Progenitor cell of endocrine pancreas (in vitro differentiated cells): ENCODE measurements at regions not wholly inside any gene's neighbourhood (a gene's known extent, or its start where the extent isn't known, plus 50 kb on each side); places are given as distances from the start of the nearest gene placed in this dataset.
A peak's percentile ranks its signal among the peaks of the same experiment; 100 is the strongest.

Experiments
- DNase-seq: peaks from one replicate; pipeline ENCODE4 v3.0.0; 2021; ENCODE audit warnings: low spot score; ENCODE audit not compliant: unreplicated experiment
- H3K27ac Mint-ChIP-seq: 2 replicates; pipeline ENCODE4 v1.8.0; 2021; ENCODE audit warnings: mild to moderate bottlenecking, moderate library complexity, mixed read lengths
- H3K27me3 Mint-ChIP-seq: 2 replicates; pipeline ENCODE4 v1.8.0; 2021; ENCODE audit warnings: mixed read lengths
- H3K36me3 Mint-ChIP-seq: 2 replicates; pipeline ENCODE4 v1.8.0; 2022; ENCODE audit warnings: mixed read lengths; ENCODE audit not compliant: insufficient read depth
- H3K4me1 Mint-ChIP-seq: 2 replicates; pipeline ENCODE4 v1.8.0; 2021; ENCODE audit warnings: low read depth, mixed read lengths
- H3K4me3 Mint-ChIP-seq: 2 replicates; pipeline ENCODE4 v1.8.0; 2021; ENCODE audit warnings: low read depth, mild to moderate bottlenecking, moderate library complexity, mixed read lengths
- H3K9me3 Mint-ChIP-seq: 2 replicates; pipeline ENCODE4 v1.8.0; 2021; ENCODE audit warnings: low read depth, mixed read lengths
- CTCF ChIP-seq: fragments of 200-600 bp; sonication (generic); IDR thresholded peaks from one replicate; pipeline ENCODE4 v1.5.0; 2021; ENCODE audit warnings: antibody characterized with exemption, mild to moderate bottlenecking; ENCODE audit not compliant: unreplicated experiment

- peaks cover 9% of the 10 kb centered on the region for H3K27me3 Mint-ChIP-seq
- no peak for DNase-seq
- H3K4me1 Mint-ChIP-seq = peaks cover 12% of the 10 kb centered on the region
- no peak overlapping the region for H3K27ac Mint-ChIP-seq
- H3K9me3 Mint-ChIP-seq = peaks cover 6% of the 10 kb centered on the region
- no peaks in the 10 kb centered on the region for H3K36me3 Mint-ChIP-seq
- no peak for TF ChIP-seq CTCF
- H3K4me3 Mint-ChIP-seq = no peak overlapping the region
These were observed 202.4 kb upstream of the CDH4 start for GRCh38 chr20:61049684-61050083.

GRCh38 chr20:61050336-61050890, 201.6 kb upstream of the CDH4 start:
- peaks cover 6% of the 10 kb centered on the region for H3K9me3 Mint-ChIP-seq
- peaks cover 9% of the 10 kb centered on the region for H3K27me3 Mint-ChIP-seq
- peaks cover 12% of the 10 kb centered on the region for H3K4me1 Mint-ChIP-seq
- H3K36me3 Mint-ChIP-seq = no peaks in the 10 kb centered on the region
- DNase-seq = no peak
- no peak overlapping the region for H3K4me3 Mint-ChIP-seq
- no peak overlapping the region for H3K27ac Mint-ChIP-seq
- no peak for TF ChIP-seq CTCF

GRCh38 chr20:61052195-61052750, 199.8 kb upstream of the CDH4 start:
- Mint-ChIP-seq H3K4me3 (no peak overlapping the region), H3K9me3 (peaks cover 6% of the 10 kb centered on the region)

GRCh38 chr20:61052776-61053442, 199.2 kb upstream of the CDH4 start:
- H3K36me3 Mint-ChIP-seq = no peaks in the 10 kb centered on the region
- H3K9me3 Mint-ChIP-seq = peaks cover 6% of the 10 kb centered on the region
- DNase-seq = no peak
- H3K27me3 Mint-ChIP-seq = peaks cover 11% of the 10 kb centered on the region
- peaks cover 12% of the 10 kb centered on the region for H3K4me1 Mint-ChIP-seq
- no peak for TF ChIP-seq CTCF
- H3K27ac Mint-ChIP-seq = no peak overlapping the region
- no peak overlapping the region for H3K4me3 Mint-ChIP-seq

More at GRCh38 chr20:61052195-61052750, 199.8 kb upstream of the CDH4 start:
- no peak for DNase-seq
- peaks cover 12% of the 10 kb centered on the region for H3K4me1 Mint-ChIP-seq
- no peaks in the 10 kb centered on the region for H3K36me3 Mint-ChIP-seq
- TF ChIP-seq CTCF = no peak
- peaks cover 9% of the 10 kb centered on the region for H3K27me3 Mint-ChIP-seq
- no peak overlapping the region for H3K27ac Mint-ChIP-seq

- Mint-ChIP-seq H3K4me3 (no peak overlapping the region), H3K36me3 (no peaks in the 10 kb centered on the region), H3K4me1 (peaks cover 12% of the 10 kb centered on the region), H3K27me3 (peaks cover 14% of the 10 kb centered on the region), H3K27ac (peak overlapping the region; percentile 69), H3K9me3 (peaks cover 6% of the 10 kb centered on the region)
- DNase-seq = no peak
- TF ChIP-seq CTCF = no peak
These were observed 198.6 kb upstream of the CDH4 start for GRCh38 chr20:61053487-61053886.
